ENCODE measurements at regions not wholly inside any gene's neighbourhood (a gene's known extent, or its start where the extent isn't known, plus 50 kb on each side); places are given as distances from the start of the nearest gene placed in this dataset.

DNA sequence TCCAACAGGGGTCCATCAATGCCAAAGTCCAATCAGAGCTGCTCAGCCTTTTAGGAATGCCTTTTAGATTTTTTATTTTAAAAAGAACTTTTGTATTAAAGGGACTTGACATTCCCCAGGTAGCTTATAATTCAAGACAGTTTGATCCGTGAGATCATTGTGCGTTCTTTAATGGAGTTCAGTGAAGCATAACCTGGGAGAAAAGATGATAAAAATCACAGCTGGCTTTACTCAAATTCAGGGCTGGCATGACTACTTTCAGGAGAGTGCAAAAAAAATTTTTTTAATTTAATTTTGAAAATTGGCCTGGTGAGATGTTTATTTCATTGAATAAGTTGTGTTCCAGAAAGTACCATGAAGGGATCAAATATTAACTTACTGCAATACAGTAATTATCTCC lies 118.2 kb downstream of the VCX2 start:
- WGBS (ENCODE audit: insufficient coverage, low coverage, low lambda C conversion rate, missing lambda C conversion rate), result 86% methylated on average over 2 of the region's 2 CpGs
- Histone ChIP-seq H3K27ac (no peak overlapping the region), H3K4me1 (no peaks in the 10 kb centered on the region), H3K9me3 (no peaks in the 10 kb centered on the region), H3K27me3 (no peaks in the 10 kb centered on the region), H3K4me3 (no peak overlapping the region), H3K36me3 (no peaks in the 10 kb centered on the region)
- ATAC-seq, result no peak
- intact Hi-C loops (cut with DNase I), result no loop called here
- no peak for DNase-seq
- TF ChIP-seq, protein P1, sequence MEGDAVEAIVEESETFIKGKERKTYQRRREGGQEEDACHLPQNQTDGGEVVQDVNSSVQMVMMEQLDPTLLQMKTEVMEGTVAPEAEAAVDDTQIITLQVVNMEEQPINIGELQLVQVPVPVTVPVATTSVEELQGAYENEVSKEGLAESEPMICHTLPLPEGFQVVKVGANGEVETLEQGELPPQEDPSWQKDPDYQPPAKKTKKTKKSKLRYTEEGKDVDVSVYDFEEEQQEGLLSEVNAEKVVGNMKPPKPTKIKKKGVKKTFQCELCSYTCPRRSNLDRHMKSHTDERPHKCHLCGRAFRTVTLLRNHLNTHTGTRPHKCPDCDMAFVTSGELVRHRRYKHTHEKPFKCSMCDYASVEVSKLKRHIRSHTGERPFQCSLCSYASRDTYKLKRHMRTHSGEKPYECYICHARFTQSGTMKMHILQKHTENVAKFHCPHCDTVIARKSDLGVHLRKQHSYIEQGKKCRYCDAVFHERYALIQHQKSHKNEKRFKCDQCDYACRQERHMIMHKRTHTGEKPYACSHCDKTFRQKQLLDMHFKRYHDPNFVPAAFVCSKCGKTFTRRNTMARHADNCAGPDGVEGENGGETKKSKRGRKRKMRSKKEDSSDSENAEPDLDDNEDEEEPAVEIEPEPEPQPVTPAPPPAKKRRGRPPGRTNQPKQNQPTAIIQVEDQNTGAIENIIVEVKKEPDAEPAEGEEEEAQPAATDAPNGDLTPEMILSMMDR (IDR thresholded peaks at IDR 0.05), result no peak
- TF ChIP-seq POLR2A (IDR thresholded peaks at IDR 0.05), result no peak

DNA sequence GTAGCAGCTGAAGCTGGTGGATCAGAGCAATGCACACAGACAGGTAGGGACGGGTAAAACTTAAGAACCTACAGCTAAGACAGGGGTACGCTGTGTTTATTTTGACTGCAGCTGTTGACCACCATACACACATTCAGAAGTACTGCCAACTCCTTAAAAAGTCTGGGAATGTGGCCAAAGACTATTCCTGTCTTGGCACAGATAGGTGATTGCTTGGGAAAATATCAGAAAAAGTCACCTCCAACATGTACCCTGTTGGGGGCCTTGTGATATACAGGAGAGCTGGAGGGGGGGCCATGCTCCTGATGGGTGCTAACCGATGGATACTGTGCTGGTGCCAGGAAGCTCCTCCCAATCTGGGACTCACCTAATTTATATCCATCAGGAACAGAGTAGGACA lies 121.2 kb downstream of the VCX2 start:
- Histone ChIP-seq H3K9me3 (no peaks in the 10 kb centered on the region), H3K27ac (no peak overlapping the region), H3K27me3 (no peaks in the 10 kb centered on the region), H3K36me3 (no peaks in the 10 kb centered on the region), H3K4me1 (no peaks in the 10 kb centered on the region), H3K4me3 (no peak overlapping the region)
- no peak for ATAC-seq
- intact Hi-C loops (cut with DNase I), result no loop called here
- 91% methylated on average over 3 of the region's 3 CpGs for WGBS (ENCODE audit: insufficient coverage, low coverage, low lambda C conversion rate, missing lambda C conversion rate)
- DNase-seq, result no peak
- TF ChIP-seq, protein P1 (IDR thresholded peaks at IDR 0.05), result no peak

GRCh38 chrX:8048466-8048865 lies 121.3 kb upstream of the PNPLA4 start:
- WGBS (ENCODE audit: insufficient coverage, low coverage, low lambda C conversion rate, missing lambda C conversion rate), result 57% methylated on average over 1 of the region's 1 CpG
- no peaks in the 10 kb centered on the region for H3K9me3 ChIP-seq
- intact Hi-C loops (cut with DNase I), result no loop called here
- no peaks in the 10 kb centered on the region for H3K27me3 ChIP-seq
- TF ChIP-seq POLR2A (IDR thresholded peaks at IDR 0.05), result no peak
- TF ChIP-seq, protein P1 (IDR thresholded peaks at IDR 0.05), result no peak
- H3K4me1 ChIP-seq, result no peaks in the 10 kb centered on the region
- ATAC-seq, result no peak
- DNase-seq, result no peak
- H3K27ac ChIP-seq, result no peak overlapping the region
- no peak overlapping the region for H3K4me3 ChIP-seq
- no peaks in the 10 kb centered on the region for H3K36me3 ChIP-seq

GRCh38 chrX:8044947-8045346 lies 117.7 kb upstream of the PNPLA4 start:
- ATAC-seq, result no peak
- no peaks in the 10 kb centered on the region for H3K36me3 ChIP-seq
- TF ChIP-seq, protein P1 (IDR thresholded peaks at IDR 0.05), result no peak
- TF ChIP-seq POLR2A (IDR thresholded peaks at IDR 0.05), result no peak
- no peaks in the 10 kb centered on the region for H3K27me3 ChIP-seq
- H3K4me3 ChIP-seq, result no peak overlapping the region
- no peak for DNase-seq
- intact Hi-C loops (cut with DNase I), result no loop called here
- H3K9me3 ChIP-seq, result no peaks in the 10 kb centered on the region
- H3K27ac ChIP-seq, result no peak overlapping the region
- 75% methylated on average over 7 of the region's 7 CpGs for WGBS (ENCODE audit: insufficient coverage, low coverage, low lambda C conversion rate, missing lambda C conversion rate)
- H3K4me1 ChIP-seq, result no peaks in the 10 kb centered on the region

DNA sequence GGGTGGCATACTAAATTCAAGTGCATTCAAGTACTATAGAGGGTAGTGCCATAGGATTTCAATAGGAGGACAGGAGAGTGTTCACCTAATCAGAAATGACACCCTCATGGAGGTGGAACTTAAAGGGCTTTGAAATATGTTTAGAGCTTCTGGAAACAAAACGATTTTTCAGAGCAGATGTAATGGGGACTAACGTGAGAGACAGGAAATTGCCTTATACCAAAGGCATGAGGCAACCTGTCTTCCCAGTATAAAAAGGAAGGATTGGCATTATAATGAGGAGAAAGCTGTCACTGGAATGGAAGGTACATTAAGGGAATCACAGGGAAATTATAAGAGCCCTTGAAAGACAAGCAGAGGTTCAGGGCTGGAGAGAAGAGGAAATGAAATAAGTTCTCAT lies 116.3 kb upstream of the PNPLA4 start:
- 22% methylated on average over 2 of the region's 2 CpGs for WGBS (ENCODE audit: insufficient coverage, low coverage, low lambda C conversion rate, missing lambda C conversion rate)

More for the DNA sequence above, 116.3 kb upstream of the PNPLA4 start:
- H3K27ac ChIP-seq, result no peak overlapping the region
- ATAC-seq, result no peak
- no peak for TF ChIP-seq POLR2A (IDR thresholded peaks at IDR 0.05)
- TF ChIP-seq, protein P1 (IDR thresholded peaks at IDR 0.05), result no peak
- no peak for DNase-seq
- H3K4me3 ChIP-seq, result no peak overlapping the region
- H3K9me3 ChIP-seq, result no peaks in the 10 kb centered on the region
- intact Hi-C loops (cut with DNase I), result no loop called here
- H3K4me1 ChIP-seq, result no peaks in the 10 kb centered on the region
- no peaks in the 10 kb centered on the region for H3K27me3 ChIP-seq
- no peaks in the 10 kb centered on the region for H3K36me3 ChIP-seq
